Parathyroid adenoma (tissue), 2 donors: ENCODE measurements at regions not wholly inside any gene's neighbourhood (a gene's known extent, or its start where the extent isn't known, plus 50 kb on each side); places are given as distances from the start of the nearest gene placed in this dataset.

ENCODE experiments used
- H2AFZ ChIP-seq: fragments of 300-600 bp; sonication (generic); one replicate; pipeline ENCODE4 v1.7.0; 2017; ENCODE audit warnings: antibody characterized with exemption, mild to moderate bottlenecking
- H3K27ac ChIP-seq: fragments of 300-600 bp; sonication (generic); one replicate; pipeline ENCODE4 v1.7.0; 2017
- H3K27me3 ChIP-seq: fragments of 300-600 bp; sonication (generic); one replicate; pipeline ENCODE4 v1.7.0; 2017; ENCODE audit warnings: low read length; ENCODE audit not compliant: control insufficient read depth, insufficient read depth
- H3K36me3 ChIP-seq: fragments of 300-600 bp; sonication (generic); one replicate; pipeline ENCODE4 v1.7.0; 2017; ENCODE audit warnings: low read length; ENCODE audit not compliant: control insufficient read depth, insufficient read depth
- H3K4me1 ChIP-seq: fragments of 300-600 bp; sonication (generic); one replicate; pipeline ENCODE4 v1.7.0; 2017; ENCODE audit warnings: control low read depth
- H3K4me2 ChIP-seq: fragments of 300-600 bp; sonication (generic); one replicate; pipeline ENCODE4 v1.7.0; 2017; ENCODE audit warnings: low read length
- H3K4me3 ChIP-seq: fragments of 300-600 bp; sonication (generic); one replicate; pipeline ENCODE4 v1.7.0; 2017; ENCODE audit warnings: low read depth, low read length
- H3K79me2 ChIP-seq: fragments of 300-600 bp; sonication (generic); one replicate; pipeline ENCODE4 v1.7.0; 2017; ENCODE audit warnings: control low read depth
- H3K9ac ChIP-seq: fragments of 300-600 bp; sonication (generic); one replicate; pipeline ENCODE4 v1.7.0; 2017; ENCODE audit warnings: mild to moderate bottlenecking
- H3K9me3 ChIP-seq: fragments of 300-600 bp; sonication (generic); one replicate; pipeline ENCODE4 v1.7.0; 2017; ENCODE audit warnings: low read length; ENCODE audit not compliant: control insufficient read depth
- CTCF ChIP-seq: fragments of 300-600 bp; sonication (generic); IDR thresholded peaks from one replicate; pipeline ENCODE4 v1.7.0; 2017; ENCODE audit warnings: antibody characterized with exemption, mild to moderate bottlenecking
- donor health status: primary hyperparathyroidism.

GRCh38 chr3:150240891-150241290 lies 167.2 kb upstream of the TSC22D2 start:
- Histone ChIP-seq H3K27ac (no peak overlapping the region), H3K27me3 (no peaks in the 10 kb centered on the region), H3K4me2 (no peak overlapping the region), H3K9ac (no peak overlapping the region), H3K79me2 (no peaks in the 10 kb centered on the region), H2AFZ (no peak overlapping the region), H3K36me3 (no peaks in the 10 kb centered on the region), H3K9me3 (no peaks in the 10 kb centered on the region), H3K4me1 (peaks cover 24% of the 10 kb centered on the region), H3K4me3 (no peak overlapping the region)
- TF ChIP-seq CTCF: no peak

GRCh38 chr3:150239766-150240165 lies 168.3 kb upstream of the TSC22D2 start:
- Histone ChIP-seq H3K4me3 (no peak overlapping the region), H3K4me1 (peaks cover 24% of the 10 kb centered on the region)
- TF ChIP-seq CTCF: no peak

GRCh38 chr3:150238995-150239619 lies 169.0 kb upstream of the TSC22D2 start:
- TF ChIP-seq CTCF: peak; percentile 47
- Histone ChIP-seq H3K9me3 (no peaks in the 10 kb centered on the region), H3K9ac (no peak overlapping the region), H3K36me3 (no peaks in the 10 kb centered on the region), H2AFZ (peak overlapping the region; percentile 47), H3K79me2 (no peaks in the 10 kb centered on the region), H3K4me3 (no peak overlapping the region), H3K27me3 (no peaks in the 10 kb centered on the region), H3K4me2 (peak overlapping the region; percentile 54), H3K27ac (peak overlapping the region; percentile 70), H3K4me1 (peaks cover 24% of the 10 kb centered on the region)

More at GRCh38 chr3:150239766-150240165, 168.3 kb upstream of the TSC22D2 start:
- Histone ChIP-seq H2AFZ (no peak overlapping the region), H3K79me2 (no peaks in the 10 kb centered on the region), H3K4me2 (no peak overlapping the region), H3K36me3 (no peaks in the 10 kb centered on the region), H3K9me3 (no peaks in the 10 kb centered on the region), H3K27me3 (no peaks in the 10 kb centered on the region), H3K9ac (no peak overlapping the region), H3K27ac (no peak overlapping the region)

- Histone ChIP-seq H3K9ac (no peak overlapping the region), H3K27ac (peak overlapping the region; percentile 70), H3K27me3 (no peaks in the 10 kb centered on the region), H3K4me2 (peak overlapping the region; percentile 54), H3K4me3 (peak overlapping the region; percentile 24), H3K79me2 (no peaks in the 10 kb centered on the region), H3K9me3 (no peaks in the 10 kb centered on the region), H2AFZ (peak overlapping the region; percentile 47), H3K4me1 (peaks cover 24% of the 10 kb centered on the region), H3K36me3 (no peaks in the 10 kb centered on the region)
- TF ChIP-seq CTCF: no peak
These were observed 169.9 kb upstream of the TSC22D2 start for GRCh38 chr3:150238048-150238802.
